ENCODE measurements at regions not wholly inside any gene's neighbourhood (a gene's known extent, or its start where the extent isn't known, plus 50 kb on each side); places are given as distances from the start of the nearest gene placed in this dataset.

- H3K79me2 ChIP-seq (ENCODE audit: insufficient read depth, low read length), result no peaks in the 10 kb centered on the region
- no peaks in the 10 kb centered on the region for H3F3A ChIP-seq (ENCODE audit: low read depth)
- H3K9me2 ChIP-seq (replicated peaks; ENCODE audit: low read depth, low read length), result no peaks in the 10 kb centered on the region
- peaks cover 15% of the 10 kb centered on the region for H3K27me3 ChIP-seq (ENCODE audit: insufficient read depth, low read length, poor library complexity, severe bottlenecking)
- no peak overlapping the region for H3K4me2 ChIP-seq (ENCODE audit: low read depth, low read length, poor library complexity, severe bottlenecking)
- no peaks in the 10 kb centered on the region for H3K36me3 ChIP-seq (ENCODE audit: insufficient read depth, low read length)
- no peaks in the 10 kb centered on the region for H3K9me3 ChIP-seq (ENCODE audit: insufficient read depth, low read depth, low read length)
- no peaks in the 10 kb centered on the region for H3K4me1 ChIP-seq (ENCODE audit: insufficient read depth, low read length, poor library complexity, severe bottlenecking)
- no peak overlapping the region for H3K4me3 ChIP-seq (ENCODE audit: low read length, poor library complexity, severe bottlenecking)
- H2AFZ ChIP-seq (ENCODE audit: low read length), result no peak overlapping the region
- no peak for TF ChIP-seq EZH2phosphoT487 (IDR thresholded peaks at IDR 0.05; ENCODE audit: borderline replicate concordance)
- no peak for TF ChIP-seq CTCF (conservative IDR thresholded peaks at IDR 0.05; ENCODE audit: low read length)
- no peaks in the 10 kb centered on the region for H4K20me1 ChIP-seq (ENCODE audit: insufficient read depth, low read length, poor library complexity, severe bottlenecking)
- H3K9ac ChIP-seq (ENCODE audit: low read depth, low read length, poor library complexity, severe bottlenecking), result no peak overlapping the region
Observed at GRCh38 chr18:25805939-25806338, 284.5 kb downstream of the SS18 start.

- H2AFZ ChIP-seq (ENCODE audit: low read length), result no peak overlapping the region
- H3K4me2 ChIP-seq (ENCODE audit: low read depth, low read length, poor library complexity, severe bottlenecking), result no peak overlapping the region
- no peaks in the 10 kb centered on the region for H3K4me1 ChIP-seq (ENCODE audit: insufficient read depth, low read length, poor library complexity, severe bottlenecking)
- no peaks in the 10 kb centered on the region for H3K36me3 ChIP-seq (ENCODE audit: insufficient read depth, low read length)
- no peaks in the 10 kb centered on the region for H3F3A ChIP-seq (ENCODE audit: low read depth)
- H3K4me3 ChIP-seq (ENCODE audit: low read length, poor library complexity, severe bottlenecking), result no peak overlapping the region
- no peak for TF ChIP-seq CTCF (conservative IDR thresholded peaks at IDR 0.05; ENCODE audit: low read length)
- TF ChIP-seq EZH2phosphoT487 (IDR thresholded peaks at IDR 0.05; ENCODE audit: borderline replicate concordance), result no peak
- no peaks in the 10 kb centered on the region for H3K9me2 ChIP-seq (replicated peaks; ENCODE audit: low read depth, low read length)
- peaks cover 15% of the 10 kb centered on the region for H3K27me3 ChIP-seq (ENCODE audit: insufficient read depth, low read length, poor library complexity, severe bottlenecking)
- no peaks in the 10 kb centered on the region for H3K79me2 ChIP-seq (ENCODE audit: insufficient read depth, low read length)
- H3K9ac ChIP-seq (ENCODE audit: low read depth, low read length, poor library complexity, severe bottlenecking), result no peak overlapping the region
- H3K9me3 ChIP-seq (ENCODE audit: insufficient read depth, low read depth, low read length), result no peaks in the 10 kb centered on the region
- H4K20me1 ChIP-seq (ENCODE audit: insufficient read depth, low read length, poor library complexity, severe bottlenecking), result no peaks in the 10 kb centered on the region
Observed at GRCh38 chr18:25805323-25805722, 285.1 kb downstream of the SS18 start.

DNA sequence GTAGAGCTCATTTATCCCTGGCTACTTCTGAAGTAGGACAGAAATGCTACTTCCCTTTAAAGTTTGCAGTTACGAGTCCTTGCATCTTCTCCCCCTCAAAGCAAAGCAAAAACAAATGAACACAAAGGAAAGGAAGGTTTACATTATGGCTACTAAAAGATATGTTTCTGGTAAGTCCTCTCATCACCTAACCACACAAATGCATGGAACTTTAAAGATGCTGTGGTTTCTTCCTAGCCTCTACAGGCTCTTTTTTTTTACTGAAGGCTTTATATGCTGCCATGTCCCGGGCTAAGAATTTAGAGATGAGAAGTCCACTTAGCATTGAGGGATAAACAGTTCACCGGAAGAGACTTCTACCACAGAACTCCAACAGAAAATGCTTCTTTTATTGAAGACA, 291.2 kb downstream of the SS18 start:
- no peak for TF ChIP-seq EZH2phosphoT487 (IDR thresholded peaks at IDR 0.05; ENCODE audit: borderline replicate concordance)
- TF ChIP-seq CTCF (conservative IDR thresholded peaks at IDR 0.05; ENCODE audit: low read length), result no peak
- H3K27me3 ChIP-seq (ENCODE audit: insufficient read depth, low read length, poor library complexity, severe bottlenecking), result no peaks in the 10 kb centered on the region
- no peaks in the 10 kb centered on the region for H4K20me1 ChIP-seq (ENCODE audit: insufficient read depth, low read length, poor library complexity, severe bottlenecking)
- H3K4me2 ChIP-seq (ENCODE audit: low read depth, low read length, poor library complexity, severe bottlenecking), result no peak overlapping the region
- H3K9me2 ChIP-seq (replicated peaks; ENCODE audit: low read depth, low read length), result no peaks in the 10 kb centered on the region
- H3K79me2 ChIP-seq (ENCODE audit: insufficient read depth, low read length), result no peaks in the 10 kb centered on the region
- H3K9me3 ChIP-seq (ENCODE audit: insufficient read depth, low read depth, low read length), result no peaks in the 10 kb centered on the region
- no peak overlapping the region for H3K9ac ChIP-seq (ENCODE audit: low read depth, low read length, poor library complexity, severe bottlenecking)
- no peak overlapping the region for H2AFZ ChIP-seq (ENCODE audit: low read length)
- H3K4me3 ChIP-seq (ENCODE audit: low read length, poor library complexity, severe bottlenecking), result no peak overlapping the region
- no peaks in the 10 kb centered on the region for H3K4me1 ChIP-seq (ENCODE audit: insufficient read depth, low read length, poor library complexity, severe bottlenecking)
- no peaks in the 10 kb centered on the region for H3K36me3 ChIP-seq (ENCODE audit: insufficient read depth, low read length)
- no peaks in the 10 kb centered on the region for H3F3A ChIP-seq (ENCODE audit: low read depth)

All from Loucy (cell line).